HEK293T (cell line): ENCODE measurements at regions not wholly inside any gene's neighbourhood (a gene's known extent, or its start where the extent isn't known, plus 50 kb on each side); places are given as distances from the start of the nearest gene placed in this dataset.

Experiments
- BHLHE40 ChIP-seq: fragments of 450-650 bp; IDR thresholded peaks from 2 replicates; pipeline ENCODE4 v1.6.1; 2016; ENCODE audit warnings: mild to moderate bottlenecking, moderate library complexity, borderline replicate concordance
- ELF4 ChIP-seq: fragments of 450-650 bp; IDR thresholded peaks from 2 replicates; pipeline ENCODE4 v1.6.1; 2017; ENCODE audit warnings: antibody characterized with exemption
- FOXA1 ChIP-seq: fragments of 450-650 bp; IDR thresholded peaks from 2 replicates; pipeline ENCODE4 v1.6.1; 2016; ENCODE audit warnings: mild to moderate bottlenecking
- FOXM1 ChIP-seq: fragments of 450-650 bp; IDR thresholded peaks from 2 replicates; pipeline ENCODE4 v1.6.1; 2017; ENCODE audit warnings: mild to moderate bottlenecking, borderline replicate concordance
- NFRKB ChIP-seq: fragments of 450-650 bp; IDR thresholded peaks from 2 replicates; pipeline ENCODE4 v1.6.1; 2016; ENCODE audit warnings: mild to moderate bottlenecking, moderate library complexity
- SP1 ChIP-seq: fragments of 450-650 bp; IDR thresholded peaks from 2 replicates; pipeline ENCODE4 v1.6.1; 2017
- SUZ12 ChIP-seq: fragments of 450-650 bp; IDR thresholded peaks from 2 replicates; pipeline ENCODE4 v1.6.1; 2016; ENCODE audit warnings: mild to moderate bottlenecking

DNA sequence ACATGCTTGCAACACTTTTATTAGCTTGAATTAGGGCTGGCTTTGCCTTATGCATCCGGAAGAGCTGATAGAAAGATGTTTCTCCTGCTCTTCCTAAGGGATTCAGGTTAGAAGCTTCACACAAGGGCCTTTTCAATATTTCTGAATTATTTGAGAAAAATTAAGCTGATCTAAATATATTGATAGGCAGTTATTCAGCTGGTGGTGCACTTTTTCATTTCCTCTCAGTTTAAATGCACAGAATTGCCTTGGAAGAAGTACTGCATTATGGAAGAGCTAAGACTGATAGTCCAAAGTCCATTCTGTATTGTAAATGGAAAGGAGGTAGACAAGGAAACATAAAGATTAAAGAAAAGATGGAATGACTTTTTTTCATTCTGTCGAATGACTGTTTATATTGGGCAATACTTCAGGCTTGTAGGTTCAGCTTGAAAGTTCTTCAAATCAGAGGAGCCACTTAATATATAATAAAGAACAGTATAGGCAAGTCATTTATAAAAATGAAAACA lies 398.4 kb upstream of the B3GALT2 start:
- TF ChIP-seq SP1 = no peak
- no peak for TF ChIP-seq SUZ12
- no peak for TF ChIP-seq FOXA1
- TF ChIP-seq BHLHE40 = no peak
- no peak for TF ChIP-seq ELF4
- TF ChIP-seq FOXM1 = no peak
- no peak for TF ChIP-seq NFRKB
